ENCODE measurements at regions not wholly inside any gene's neighbourhood (a gene's known extent, or its start where the extent isn't known, plus 50 kb on each side); places are given as distances from the start of the nearest gene placed in this dataset.
A peak's percentile ranks its signal among the peaks of the same experiment; 100 is the strongest.
"Not testable (repeated sequence)": the region's sequence is repeated elsewhere in the genome, so short reads cannot be mapped to it uniquely, and the experiment has no call there.

GRCh38 chr7:140283472-140283871 is 106.7 kb upstream of the KDM7A start:
- no peak overlapping the region for H3K4me3 ChIP-seq (ENCODE audit: low read length)
- DNase-seq (ENCODE audit: low read depth), result no peak
- TF ChIP-seq CTCF (conservative IDR thresholded peaks at IDR 0.05; ENCODE audit: low read length), result no peak

- no peak for TF ChIP-seq CTCF (conservative IDR thresholded peaks at IDR 0.05; ENCODE audit: low read length)
- H3K4me3 ChIP-seq (ENCODE audit: low read length), result no peak overlapping the region
- DNase-seq (ENCODE audit: low read depth), result no peak
Measured at GRCh38 chr7:140281960-140282359, 105.2 kb upstream of the KDM7A start.

GRCh38 chr7:140281255-140281654 is 104.5 kb upstream of the KDM7A start:
- DNase-seq (ENCODE audit: low read depth), result no peak
- no peak for TF ChIP-seq CTCF (conservative IDR thresholded peaks at IDR 0.05; ENCODE audit: low read length)
- no peak overlapping the region for H3K4me3 ChIP-seq (ENCODE audit: low read length)

GRCh38 chr7:140276001-140276400 is 99.2 kb upstream of the KDM7A start:
- no peak for DNase-seq (ENCODE audit: low read depth)
- H3K4me3 ChIP-seq (ENCODE audit: low read length), result no peak overlapping the region
- no peak for TF ChIP-seq CTCF (conservative IDR thresholded peaks at IDR 0.05; ENCODE audit: low read length)

GRCh38 chr7:140275069-140275965 is 98.5 kb upstream of the KDM7A start:
- peak overlapping the region; percentile 10; the same call in 1 of the 2 replicates for H3K4me3 ChIP-seq (ENCODE audit: low read length)
- peak; percentile 31 for DNase-seq (ENCODE audit: low read depth)
- TF ChIP-seq CTCF (conservative IDR thresholded peaks at IDR 0.05; ENCODE audit: low read length), result no peak

GRCh38 chr7:140273417-140273816 is 96.6 kb upstream of the KDM7A start:
- no peak for DNase-seq (ENCODE audit: low read depth)
- H3K4me3 ChIP-seq (ENCODE audit: low read length), result no peak overlapping the region
- no peak for TF ChIP-seq CTCF (conservative IDR thresholded peaks at IDR 0.05; ENCODE audit: low read length)

GRCh38 chr7:140271643-140271968 is 94.8 kb upstream of the KDM7A start:
- not testable (repeated sequence) for H3K4me3 ChIP-seq (ENCODE audit: low read length); DNase-seq (ENCODE audit: low read depth)

Data from AG10803 (cell line).